SK-N-SH (cell line): ENCODE measurements at regions not wholly inside any gene's neighbourhood (a gene's known extent, or its start where the extent isn't known, plus 50 kb on each side); places are given as distances from the start of the nearest gene placed in this dataset.

Source experiments
- CTCF ChIA-PET: fragments of 300-600, 350-600 bp; formaldehyde crosslinking; extraction: SDS; loops from one replicate; lab custom pipeline; 2021; lab: Yijun Ruan, JAX
- POLR2A ChIA-PET: fragments of 350-600 bp; sonication (Branson Sonifier 250); formaldehyde crosslinking; extraction: SDS; loops from one replicate; lab custom pipeline; 2020; ENCODE audit warnings: antibody characterized with exemption, inconsistent platforms; lab: Yijun Ruan, JAX
- DNase-seq: peaks from one replicate; pipeline ENCODE4 v3.0.0; 2012
- H2AFZ ChIP-seq: fragments of 200-600 bp; sonication (generic); 2 replicates; pipeline ENCODE4 v1.8.1; 2016; ENCODE audit warnings: antibody characterized with exemption, mild to moderate bottlenecking, low read depth
- H3F3A ChIP-seq: fragments of 200-600 bp; sonication (generic); replicated peaks from 2 replicates; pipeline ENCODE3; 2016; ENCODE audit warnings: antibody characterized with exemption, mild to moderate bottlenecking; ENCODE audit not compliant: insufficient read depth
- H3K27ac ChIP-seq, 2 experiments: fragments of 200-500 bp in 1 of 2; fragments of 200-600 bp in 1 of 2; sonication (Bioruptor generic) in 1 of 2; sonication (generic), shearing (Covaris generic) in 1 of 2; 2 replicates each; pipeline versions ENCODE4 v1.5.1 to v1.6.1; 2014 to 2016; ENCODE audit warnings: low read depth in 2 of 2, inconsistent platforms in 1 of 2, low read length in 1 of 2, mild to moderate bottlenecking in 1 of 2, mixed read lengths in 1 of 2
- H3K27me3 ChIP-seq: fragments of 200-600 bp; sonication (generic), shearing (Covaris generic); 2 replicates; pipeline ENCODE4 v1.6.1; 2016; ENCODE audit warnings: mixed run types; ENCODE audit not compliant: insufficient read depth
- H3K36me3 ChIP-seq, 2 experiments: fragments of 200-500 bp in 1 of 2; fragments of 200-600 bp in 1 of 2; sonication (Bioruptor generic) in 1 of 2; sonication (generic) in 1 of 2; replicated peaks in 1 of 2; 2 replicates each; pipeline versions ENCODE3 to v1.5.1; 2014 to 2016; ENCODE audit warnings: low read length in 1 of 2, mild to moderate bottlenecking in 1 of 2; ENCODE audit not compliant: insufficient read depth in 2 of 2, control insufficient read depth in 1 of 2
- H3K4me1 ChIP-seq, 2 experiments: fragments of 200-500 bp in 1 of 2; fragments of 200-600 bp in 1 of 2; sonication (Bioruptor generic) in 1 of 2; sonication (generic), shearing (Covaris generic) in 1 of 2; 2 replicates each; pipeline versions ENCODE4 v1.5.1 to v1.6.1; 2014 to 2016; ENCODE audit warnings: low read depth in 1 of 2, low read length in 1 of 2, mixed run types in 1 of 2; ENCODE audit not compliant: insufficient read depth in 2 of 2, control insufficient read depth in 1 of 2
- H3K4me2 ChIP-seq: fragments of 200-600 bp; sonication (generic), shearing (Covaris generic); 2 replicates; pipeline ENCODE4 v1.6.1; 2017; ENCODE audit warnings: mixed run types
- H3K4me3 ChIP-seq, 2 experiments: fragments of 200-500 bp in 1 of 2; fragments of 200-600 bp in 1 of 2; sonication (Bioruptor generic) in 1 of 2; sonication (generic), shearing (Covaris generic) in 1 of 2; 2 replicates each; pipeline versions ENCODE4 v1.5.1 to v1.8.1; 2014 to 2016; ENCODE audit warnings: low read depth in 2 of 2, inconsistent platforms in 1 of 2, low read length in 1 of 2, mild to moderate bottlenecking in 1 of 2, mixed read lengths in 1 of 2, moderate library complexity in 1 of 2
- H3K79me2 ChIP-seq: fragments of 200-600 bp; sonication (generic); 2 replicates; pipeline ENCODE4 v1.8.1; 2017; ENCODE audit warnings: mild to moderate bottlenecking; ENCODE audit not compliant: insufficient read depth
- H3K9ac ChIP-seq: fragments of 200-600 bp; sonication (generic); 2 replicates; pipeline ENCODE4 v1.6.1; 2017; ENCODE audit warnings: mixed run types
- H3K9me2 ChIP-seq: fragments of 200-600 bp; sonication (generic); 2 replicates; pipeline ENCODE4 v1.6.1; 2017; ENCODE audit warnings: mixed run types
- H3K9me3 ChIP-seq: fragments of 200-600 bp; sonication (generic); 2 replicates; pipeline ENCODE4 v1.6.1; 2017; ENCODE audit warnings: mixed run types, mild to moderate bottlenecking, moderate library complexity
- H4K20me1 ChIP-seq: fragments of 200-600 bp; sonication (generic); 2 replicates; pipeline ENCODE4 v1.6.1; 2017; ENCODE audit warnings: mild to moderate bottlenecking, mixed run types; ENCODE audit not compliant: insufficient read depth
- CHD2 ChIP-seq: fragments of 150-350 bp; IDR thresholded peaks from 2 replicates; pipeline ENCODE4 v1.6.1; 2018; ENCODE audit warnings: low read length; ENCODE audit not compliant: partially characterized antibody
- ELF1 ChIP-seq: IDR thresholded peaks from 2 replicates; pipeline ENCODE4 v1.4.0; 2012
- FOSL2 ChIP-seq: IDR thresholded peaks from 2 replicates; pipeline ENCODE4 v1.4.0; 2012; ENCODE audit warnings: low read depth, mild to moderate bottlenecking, moderate library complexity, borderline replicate concordance
- FOXJ3 ChIP-seq: sonication (generic); formaldehyde crosslinking; IDR thresholded peaks from 2 replicates; pipeline ENCODE4 v1.5.1; 2020; ENCODE audit warnings: mild to moderate bottlenecking, missing genetic modification reagents
- GATA2 ChIP-seq: sonication (generic); formaldehyde crosslinking; IDR thresholded peaks from 2 replicates; pipeline ENCODE4 v1.5.0; 2020; ENCODE audit warnings: mild to moderate bottlenecking, missing genetic modification reagents
- JUND ChIP-seq: IDR thresholded peaks from 2 replicates; pipeline ENCODE4 v1.4.0; 2012
- MAX ChIP-seq: IDR thresholded peaks from 2 replicates; pipeline ENCODE4 v1.4.0; 2012; ENCODE audit warnings: low read depth
- MEF2A ChIP-seq: IDR thresholded peaks from 2 replicates; pipeline ENCODE4 v1.4.0; 2012; ENCODE audit warnings: low read depth, borderline replicate concordance
- MXI1 ChIP-seq: IDR thresholded peaks from 2 replicates; pipeline ENCODE4 v1.6.1; 2012; ENCODE audit warnings: mild to moderate bottlenecking, low read depth, low read length, improper control_type of control experiment
- NFIC ChIP-seq: IDR thresholded peaks from 2 replicates; pipeline ENCODE4 v1.4.0; 2012; ENCODE audit warnings: borderline replicate concordance
- NRF1 ChIP-seq: IDR thresholded peaks from 2 replicates; pipeline ENCODE4 v1.6.1; 2012; ENCODE audit warnings: low read depth, mild to moderate bottlenecking, low read length
- RFX5 ChIP-seq: IDR thresholded peaks from 2 replicates; pipeline ENCODE4 v1.6.1; 2012; ENCODE audit warnings: mild to moderate bottlenecking, improper control_type of control experiment, low read length
- RXRA ChIP-seq: IDR thresholded peaks from 2 replicates; pipeline ENCODE4 v1.4.0; 2012; ENCODE audit warnings: low read depth, mild to moderate bottlenecking, borderline replicate concordance
- SIN3A ChIP-seq: IDR thresholded peaks from 2 replicates; pipeline ENCODE4 v1.6.1; 2012; ENCODE audit warnings: low read depth, mild to moderate bottlenecking, low read length, moderate library complexity, borderline replicate concordance
- SMC3 ChIP-seq: IDR thresholded peaks from 2 replicates; pipeline ENCODE4 v1.6.1; 2012; ENCODE audit warnings: low read depth, low read length, improper control_type of control experiment
- TEAD4 ChIP-seq: IDR thresholded peaks from 2 replicates; pipeline ENCODE4 v1.4.0; 2012; ENCODE audit warnings: mild to moderate bottlenecking, borderline replicate concordance; ENCODE audit not compliant: insufficient read depth
- USF2 ChIP-seq: fragments of 150-350 bp; IDR thresholded peaks from 2 replicates; pipeline ENCODE4 v1.6.1; 2017; ENCODE audit warnings: antibody characterized with exemption, low read length, low read depth, borderline replicate concordance
- YY1 ChIP-seq: IDR thresholded peaks from 2 replicates; pipeline ENCODE4 v1.4.0; 2012; ENCODE audit warnings: low read depth, mild to moderate bottlenecking
- WGBS: methylation state at CpG from one replicate; pipeline ENCODE4 v1.1.6; 2017; ENCODE audit warnings: low lambda C conversion rate; 5-methylcytosine and 5-hydroxymethylcytosine counted together
- TF ChIP-seq, protein P1 (sequence below): IDR thresholded peaks from 2 replicates; pipeline ENCODE4 v1.6.1; 2012; ENCODE audit warnings: mild to moderate bottlenecking, low read depth, low read length, moderate library complexity
- TF ChIP-seq, protein P2 (sequence below): IDR thresholded peaks from 2 replicates; pipeline ENCODE4; 2012
- TF ChIP-seq, protein P3 (sequence below): fragments of 200-600 bp; sonication (generic); IDR thresholded peaks from 2 replicates; pipeline ENCODE4 v1.6.1; 2017; ENCODE audit warnings: antibody characterized with exemption, mild to moderate bottlenecking, moderate library complexity

DNA sequence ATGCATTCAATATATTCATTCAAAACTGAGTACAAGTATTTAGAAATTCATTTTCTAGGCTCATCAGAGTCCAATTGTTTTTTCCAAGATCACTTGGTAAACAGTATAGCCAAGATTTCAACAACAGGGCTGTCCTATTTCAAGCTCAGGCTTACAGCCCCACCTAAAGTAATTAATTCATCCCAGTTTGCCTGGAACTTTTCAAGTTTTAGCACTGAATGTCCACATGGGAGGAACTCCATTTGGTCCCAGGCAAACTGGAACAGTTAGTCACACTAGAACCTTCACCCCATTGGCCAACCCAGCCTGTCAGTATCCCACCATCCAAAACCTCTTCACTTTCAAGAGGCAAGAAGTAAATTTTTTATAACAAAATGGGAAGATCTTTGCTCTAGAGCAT is 210.9 kb downstream of the DPY19L2 start:
- H3K27ac ChIP-seq: no peak overlapping the region
- H3K79me2 ChIP-seq: no peaks in the 10 kb centered on the region
- H3K9me2 ChIP-seq: no peaks in the 10 kb centered on the region
- no peak overlapping the region for H2AFZ ChIP-seq
- H3K4me1 ChIP-seq: no peaks in the 10 kb centered on the region
- no peaks in the 10 kb centered on the region for H3K27me3 ChIP-seq
- DNase-seq: no peak
- H3K4me2 ChIP-seq: no peak overlapping the region
- no peaks in the 10 kb centered on the region for H3K36me3 ChIP-seq
- POLR2A ChIA-PET: no interaction called here
- H3K9ac ChIP-seq: no peak overlapping the region
- CTCF ChIA-PET: interaction anchor here (1.0 kb wide), 1 partner anchor 9 kb away, joined by 3 read pairs; no protein-coding TSS in a partner anchor
- no peaks in the 10 kb centered on the region for H4K20me1 ChIP-seq
- no peak overlapping the region for H3K4me3 ChIP-seq
- no peaks in the 10 kb centered on the region for H3K9me3 ChIP-seq
- TF ChIP-seq FOSL2: no peak
- TF ChIP-seq GATA2 (CRISPR knock-in tag): no peak
- no peak for TF ChIP-seq FOXJ3
- no peaks in the 10 kb centered on the region for H3F3A ChIP-seq

DNA sequence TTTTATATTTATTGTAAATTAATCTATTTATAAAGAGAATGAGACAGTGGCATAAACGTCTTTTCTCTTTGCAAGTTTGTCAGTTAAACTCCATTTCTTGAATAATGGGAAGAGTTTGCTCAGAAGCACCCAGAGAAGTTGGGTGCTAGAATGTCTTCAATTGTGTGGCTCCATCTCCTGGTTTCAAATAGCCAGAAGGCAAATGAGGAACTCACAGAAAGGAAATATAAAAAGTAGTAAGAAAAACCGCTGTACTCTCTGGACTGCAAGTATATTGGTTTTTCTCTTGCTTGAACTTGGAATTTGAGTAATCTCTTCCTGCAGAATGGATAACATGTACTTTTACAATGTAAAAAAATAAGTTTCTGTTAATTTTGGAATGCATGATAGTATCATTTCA is 217.5 kb downstream of the DPY19L2 start:
- H3K36me3 ChIP-seq: no peaks in the 10 kb centered on the region
- H3K9me2 ChIP-seq: no peaks in the 10 kb centered on the region; the same call in 1 of the 2 replicates
- no peaks in the 10 kb centered on the region for H3K4me1 ChIP-seq
- no peaks in the 10 kb centered on the region for H3F3A ChIP-seq
- no peak overlapping the region for H2AFZ ChIP-seq
- H3K79me2 ChIP-seq: no peaks in the 10 kb centered on the region
- no peak for TF ChIP-seq USF2
- no peak for TF ChIP-seq YY1
- no peak for TF ChIP-seq CHD2
- TF ChIP-seq NRF1: no peak
- TF ChIP-seq RFX5: no peak
- no peak for TF ChIP-seq SIN3A
- no peak for TF ChIP-seq SMC3
- TF ChIP-seq ELF1: no peak
- TF ChIP-seq MEF2A: no peak
- TF ChIP-seq MAX: no peak
- TF ChIP-seq NFIC: no peak
- TF ChIP-seq, protein P1, sequence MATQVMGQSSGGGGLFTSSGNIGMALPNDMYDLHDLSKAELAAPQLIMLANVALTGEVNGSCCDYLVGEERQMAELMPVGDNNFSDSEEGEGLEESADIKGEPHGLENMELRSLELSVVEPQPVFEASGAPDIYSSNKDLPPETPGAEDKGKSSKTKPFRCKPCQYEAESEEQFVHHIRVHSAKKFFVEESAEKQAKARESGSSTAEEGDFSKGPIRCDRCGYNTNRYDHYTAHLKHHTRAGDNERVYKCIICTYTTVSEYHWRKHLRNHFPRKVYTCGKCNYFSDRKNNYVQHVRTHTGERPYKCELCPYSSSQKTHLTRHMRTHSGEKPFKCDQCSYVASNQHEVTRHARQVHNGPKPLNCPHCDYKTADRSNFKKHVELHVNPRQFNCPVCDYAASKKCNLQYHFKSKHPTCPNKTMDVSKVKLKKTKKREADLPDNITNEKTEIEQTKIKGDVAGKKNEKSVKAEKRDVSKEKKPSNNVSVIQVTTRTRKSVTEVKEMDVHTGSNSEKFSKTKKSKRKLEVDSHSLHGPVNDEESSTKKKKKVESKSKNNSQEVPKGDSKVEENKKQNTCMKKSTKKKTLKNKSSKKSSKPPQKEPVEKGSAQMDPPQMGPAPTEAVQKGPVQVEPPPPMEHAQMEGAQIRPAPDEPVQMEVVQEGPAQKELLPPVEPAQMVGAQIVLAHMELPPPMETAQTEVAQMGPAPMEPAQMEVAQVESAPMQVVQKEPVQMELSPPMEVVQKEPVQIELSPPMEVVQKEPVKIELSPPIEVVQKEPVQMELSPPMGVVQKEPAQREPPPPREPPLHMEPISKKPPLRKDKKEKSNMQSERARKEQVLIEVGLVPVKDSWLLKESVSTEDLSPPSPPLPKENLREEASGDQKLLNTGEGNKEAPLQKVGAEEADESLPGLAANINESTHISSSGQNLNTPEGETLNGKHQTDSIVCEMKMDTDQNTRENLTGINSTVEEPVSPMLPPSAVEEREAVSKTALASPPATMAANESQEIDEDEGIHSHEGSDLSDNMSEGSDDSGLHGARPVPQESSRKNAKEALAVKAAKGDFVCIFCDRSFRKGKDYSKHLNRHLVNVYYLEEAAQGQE: no peak
- no peak for TF ChIP-seq FOSL2
- TF ChIP-seq TEAD4: no peak
- no peak for TF ChIP-seq JUND
- TF ChIP-seq, protein P2, sequence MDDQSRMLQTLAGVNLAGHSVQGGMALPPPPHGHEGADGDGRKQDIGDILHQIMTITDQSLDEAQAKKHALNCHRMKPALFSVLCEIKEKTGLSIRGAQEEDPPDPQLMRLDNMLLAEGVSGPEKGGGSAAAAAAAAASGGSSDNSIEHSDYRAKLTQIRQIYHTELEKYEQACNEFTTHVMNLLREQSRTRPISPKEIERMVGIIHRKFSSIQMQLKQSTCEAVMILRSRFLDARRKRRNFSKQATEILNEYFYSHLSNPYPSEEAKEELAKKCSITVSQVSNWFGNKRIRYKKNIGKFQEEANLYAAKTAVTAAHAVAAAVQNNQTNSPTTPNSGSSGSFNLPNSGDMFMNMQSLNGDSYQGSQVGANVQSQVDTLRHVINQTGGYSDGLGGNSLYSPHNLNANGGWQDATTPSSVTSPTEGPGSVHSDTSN: no peak
- TF ChIP-seq RXRA: no peak
- no peak for TF ChIP-seq FOXJ3
- TF ChIP-seq, protein P3, sequence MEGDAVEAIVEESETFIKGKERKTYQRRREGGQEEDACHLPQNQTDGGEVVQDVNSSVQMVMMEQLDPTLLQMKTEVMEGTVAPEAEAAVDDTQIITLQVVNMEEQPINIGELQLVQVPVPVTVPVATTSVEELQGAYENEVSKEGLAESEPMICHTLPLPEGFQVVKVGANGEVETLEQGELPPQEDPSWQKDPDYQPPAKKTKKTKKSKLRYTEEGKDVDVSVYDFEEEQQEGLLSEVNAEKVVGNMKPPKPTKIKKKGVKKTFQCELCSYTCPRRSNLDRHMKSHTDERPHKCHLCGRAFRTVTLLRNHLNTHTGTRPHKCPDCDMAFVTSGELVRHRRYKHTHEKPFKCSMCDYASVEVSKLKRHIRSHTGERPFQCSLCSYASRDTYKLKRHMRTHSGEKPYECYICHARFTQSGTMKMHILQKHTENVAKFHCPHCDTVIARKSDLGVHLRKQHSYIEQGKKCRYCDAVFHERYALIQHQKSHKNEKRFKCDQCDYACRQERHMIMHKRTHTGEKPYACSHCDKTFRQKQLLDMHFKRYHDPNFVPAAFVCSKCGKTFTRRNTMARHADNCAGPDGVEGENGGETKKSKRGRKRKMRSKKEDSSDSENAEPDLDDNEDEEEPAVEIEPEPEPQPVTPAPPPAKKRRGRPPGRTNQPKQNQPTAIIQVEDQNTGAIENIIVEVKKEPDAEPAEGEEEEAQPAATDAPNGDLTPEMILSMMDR: no peak
- no peak for TF ChIP-seq MXI1
- TF ChIP-seq, all 33 proteins: peak for 0
- 18% methylated on average over 2 of the region's 2 CpGs for WGBS
- no peaks in the 10 kb centered on the region for H3K27me3 ChIP-seq
- POLR2A ChIA-PET: no interaction called here
- no peaks in the 10 kb centered on the region for H3K9me3 ChIP-seq
- no peaks in the 10 kb centered on the region for H4K20me1 ChIP-seq
- H3K4me2 ChIP-seq: no peak overlapping the region
- CTCF ChIA-PET: no interaction called here
- H3K9ac ChIP-seq: no peak overlapping the region
- H3K27ac ChIP-seq: no peak overlapping the region
- no peak overlapping the region for H3K4me3 ChIP-seq
- no peak for DNase-seq
